Neuronal stem cell (in vitro differentiated cells): ENCODE measurements at regions not wholly inside any gene's neighbourhood (a gene's known extent, or its start where the extent isn't known, plus 50 kb on each side); places are given as distances from the start of the nearest gene placed in this dataset.

Experiments used
- DNase-seq: peaks from one replicate; pipeline ENCODE4 v3.0.0-alpha.2; 2013; ENCODE audit warnings: low spot score
- H2AFZ ChIP-seq: one replicate; pipeline ENCODE4 v1.6.1; 2013; ENCODE audit warnings: mild to moderate bottlenecking, low read length, inconsistent platforms
- H2AK5ac ChIP-seq: 2 replicates; pipeline ENCODE4 v1.6.1; 2013; ENCODE audit warnings: low read depth, mild to moderate bottlenecking, inconsistent platforms, low read length, moderate library complexity, mixed read lengths
- H2BK120ac ChIP-seq: 2 replicates; pipeline ENCODE4 v1.6.1; 2013; ENCODE audit warnings: low read depth, mild to moderate bottlenecking, inconsistent platforms, low read length, moderate library complexity, mixed read lengths
- H2BK12ac ChIP-seq: one replicate; pipeline ENCODE4 v1.6.1; 2013; ENCODE audit warnings: low read length, inconsistent platforms
- H2BK15ac ChIP-seq: 2 replicates; pipeline ENCODE4 v1.6.1; 2013; ENCODE audit warnings: mild to moderate bottlenecking, low read length, inconsistent platforms, mixed read lengths
- H2BK5ac ChIP-seq: one replicate; pipeline ENCODE4 v1.6.1; 2013; ENCODE audit warnings: inconsistent platforms, mild to moderate bottlenecking, low read length, moderate library complexity
- H3K14ac ChIP-seq: one replicate; pipeline ENCODE4 v1.6.1; 2013; ENCODE audit warnings: low read length, inconsistent platforms
- H3K18ac ChIP-seq: 2 replicates; pipeline ENCODE4 v1.6.1; 2013; ENCODE audit warnings: low read length, inconsistent platforms
- H3K23ac ChIP-seq: 2 replicates; pipeline ENCODE4 v1.6.1; 2013; ENCODE audit warnings: low read depth, mild to moderate bottlenecking, mixed read lengths, low read length, inconsistent platforms; ENCODE audit not compliant: poor library complexity
- H3K27ac ChIP-seq: replicated peaks from 3 replicates; pipeline ENCODE4 v1.5.1; 2013; ENCODE audit warnings: low read length, inconsistent platforms
- H3K27me3 ChIP-seq, 3 experiments: 2 replicates each; pipeline ENCODE4 v1.6.1; 2013; ENCODE audit warnings: low read length in 3 of 3, mild to moderate bottlenecking in 2 of 3, inconsistent platforms in 1 of 3, low read depth in 1 of 3, mixed read lengths in 1 of 3, moderate library complexity in 1 of 3; ENCODE audit not compliant: control insufficient read depth in 3 of 3, insufficient read depth in 3 of 3
- H3K36me3 ChIP-seq, 2 donors: replicated peaks in 1 of 2; 2 replicates each; pipeline ENCODE4 v1.6.1; 2013; ENCODE audit warnings: low read length in 2 of 2; ENCODE audit not compliant: control insufficient read depth in 2 of 2, insufficient read depth in 2 of 2
- H3K4ac ChIP-seq: 2 replicates; pipeline ENCODE4 v1.6.1; 2013; ENCODE audit warnings: inconsistent platforms, mild to moderate bottlenecking, low read length, moderate library complexity
- H3K4me1 ChIP-seq, 2 donors: 1 replicate in 1 of 2; 2 replicates in 1 of 2; pipeline ENCODE4 v1.6.1; 2013; ENCODE audit warnings: low read length in 2 of 2, low read depth in 1 of 2; ENCODE audit not compliant: control insufficient read depth in 2 of 2, insufficient read depth in 1 of 2
- H3K4me2 ChIP-seq: one replicate; pipeline ENCODE4 v1.6.1; 2013; ENCODE audit warnings: mild to moderate bottlenecking, low read length, inconsistent platforms; ENCODE audit not compliant: insufficient read depth, poor library complexity, severe bottlenecking
- H3K4me3 ChIP-seq, 2 donors: 2 replicates each; pipeline ENCODE4 v1.5.1; 2013; ENCODE audit warnings: low read length in 2 of 2, mild to moderate bottlenecking in 2 of 2, inconsistent platforms in 1 of 2, moderate library complexity in 1 of 2
- H3K79me1 ChIP-seq: one replicate; pipeline ENCODE4 v1.6.1; 2013; ENCODE audit warnings: low read depth, mild to moderate bottlenecking, inconsistent platforms, low read length, moderate library complexity
- H3K9ac ChIP-seq: one replicate; pipeline ENCODE4 v1.6.1; 2013; ENCODE audit warnings: mild to moderate bottlenecking, low read depth, low read length, inconsistent platforms; ENCODE audit not compliant: poor library complexity
- H3K9me3 ChIP-seq, 2 donors: replicated peaks in 1 of 2; 2 replicates each; pipeline versions ENCODE3 to v1.6.1; 2013; ENCODE audit warnings: low read length in 2 of 2, mild to moderate bottlenecking in 2 of 2, inconsistent platforms in 1 of 2, low read depth in 1 of 2, mixed read lengths in 1 of 2, moderate library complexity in 1 of 2; ENCODE audit not compliant: control insufficient read depth in 2 of 2, insufficient read depth in 1 of 2
- H4K8ac ChIP-seq: one replicate; pipeline ENCODE4 v1.6.1; 2013; ENCODE audit warnings: low read depth, mild to moderate bottlenecking, inconsistent platforms, low read length, moderate library complexity
- H4K91ac ChIP-seq: one replicate; pipeline ENCODE4 v1.6.1; 2013; ENCODE audit warnings: low read length, low read depth, mild to moderate bottlenecking, inconsistent platforms; ENCODE audit not compliant: poor library complexity
- WGBS, 2 donors: extraction: QIAGEN DNeasy Blood & Tissue Kit; methylation state at CpG; one replicate each; pipeline ENCODE4 v1.1.7; 2013; ENCODE audit warnings: missing lambda C conversion rate in 2 of 2, mixed read lengths in 1 of 2; ENCODE audit not compliant: insufficient read length in 2 of 2, insufficient replicate concordance in 1 of 2; ENCODE audit errors: extremely low coverage in 2 of 2; 5-methylcytosine and 5-hydroxymethylcytosine counted together

GRCh38 chr6:50899306-50899870 is 80.7 kb downstream of the TFAP2B start:
- Histone ChIP-seq H3K4me3 (no peak overlapping the region), H3K9me3 (no peaks in the 10 kb centered on the region), H2BK120ac (no peak overlapping the region), H2AFZ (no peak overlapping the region), H3K79me1 (no peaks in the 10 kb centered on the region), H3K4me2 (no peak overlapping the region), H3K14ac (no peak overlapping the region), H3K4me1 (no peaks in the 10 kb centered on the region), H2AK5ac (no peak overlapping the region), H2BK12ac (no peak overlapping the region), H3K23ac (no peak overlapping the region), H4K8ac (no peak overlapping the region), H3K27me3 (no peaks in the 10 kb centered on the region), H2BK15ac (no peak overlapping the region), H3K27ac (no peak overlapping the region), H2BK5ac (no peak overlapping the region), H3K36me3 (no peaks in the 10 kb centered on the region), H3K4ac (no peak overlapping the region), H3K9ac (no peak overlapping the region), H3K18ac (no peak overlapping the region), H4K91ac (no peak overlapping the region)
- no peak for DNase-seq
- no CpG with 5 or more reads among the region's 2 CpGs for WGBS, 2 donors

GRCh38 chr6:50902260-50902659 is 83.6 kb downstream of the TFAP2B start:
- no peak overlapping the region for H4K8ac ChIP-seq
- H3K9ac ChIP-seq: no peak overlapping the region
- H3K4ac ChIP-seq: no peak overlapping the region
- no peak overlapping the region for H3K14ac ChIP-seq
- H3K18ac ChIP-seq: no peak overlapping the region
- no peaks in the 10 kb centered on the region for H3K9me3 ChIP-seq
- no peak overlapping the region for H3K4me3 ChIP-seq
- H2AK5ac ChIP-seq: no peak overlapping the region
- H2BK15ac ChIP-seq: no peak overlapping the region
- H2BK12ac ChIP-seq: no peak overlapping the region
- H2BK120ac ChIP-seq: no peak overlapping the region
- no peak overlapping the region for H3K4me2 ChIP-seq
- no peak overlapping the region for H2BK5ac ChIP-seq
- no peak for DNase-seq
- no peak overlapping the region for H4K91ac ChIP-seq
- no peak overlapping the region for H3K27ac ChIP-seq
- no peaks in the 10 kb centered on the region for H3K4me1 ChIP-seq
- H3K27me3 ChIP-seq: no peaks in the 10 kb centered on the region
- no peak overlapping the region for H2AFZ ChIP-seq
- no peaks in the 10 kb centered on the region for H3K36me3 ChIP-seq
- no peaks in the 10 kb centered on the region for H3K79me1 ChIP-seq
- H3K23ac ChIP-seq: no peak overlapping the region

- Histone ChIP-seq H2AFZ (no peak overlapping the region), H3K4me1 (no peaks in the 10 kb centered on the region), H3K9ac (no peak overlapping the region), H3K23ac (no peak overlapping the region), H3K27me3 (no peaks in the 10 kb centered on the region), H3K27ac (no peak overlapping the region), H2BK5ac (no peak overlapping the region), H3K4me3 (no peak overlapping the region), H3K14ac (no peak overlapping the region), H2BK15ac (no peak overlapping the region), H3K18ac (no peak overlapping the region), H2BK12ac (no peak overlapping the region), H3K9me3 (no peaks in the 10 kb centered on the region), H3K4me2 (no peak overlapping the region), H2AK5ac (no peak overlapping the region), H2BK120ac (no peak overlapping the region), H3K36me3 (no peaks in the 10 kb centered on the region), H4K91ac (no peak overlapping the region), H4K8ac (no peak overlapping the region), H3K4ac (no peak overlapping the region), H3K79me1 (no peaks in the 10 kb centered on the region)
- no peak for DNase-seq
- no CpG with 5 or more reads among the region's 5 CpGs for WGBS, 2 donors
Measured at GRCh38 chr6:50905297-50905696, 86.6 kb downstream of the TFAP2B start.

- Histone ChIP-seq H3K18ac (no peak overlapping the region), H2AK5ac (no peak overlapping the region), H3K23ac (no peak overlapping the region), H3K4ac (no peak overlapping the region), H3K9ac (no peak overlapping the region), H3K4me1 (no peaks in the 10 kb centered on the region), H4K8ac (no peak overlapping the region), H3K27ac (no peak overlapping the region), H4K91ac (no peak overlapping the region), H2BK15ac (no peak overlapping the region), H2BK12ac (no peak overlapping the region), H3K79me1 (no peaks in the 10 kb centered on the region), H3K4me2 (no peak overlapping the region), H3K14ac (no peak overlapping the region), H2BK120ac (no peak overlapping the region), H3K4me3 (no peak overlapping the region), H2AFZ (no peak overlapping the region), H3K27me3 (no peaks in the 10 kb centered on the region), H3K36me3 (no peaks in the 10 kb centered on the region), H2BK5ac (no peak overlapping the region), H3K9me3 (no peaks in the 10 kb centered on the region)
- DNase-seq: no peak
Measured at GRCh38 chr6:50907565-50907964, 88.9 kb downstream of the TFAP2B start.
